ENCODE measurements at regions not wholly inside any gene's neighbourhood (a gene's known extent, or its start where the extent isn't known, plus 50 kb on each side); places are given as distances from the start of the nearest gene placed in this dataset.

GRCh38 chr2:57720728-57721627, 325.6 kb upstream of the VRK2 start:
- TF ChIP-seq CTCF (IDR thresholded peaks at IDR 0.05) (peak in 3 of 4 experiments; percentile 34 to 62 (median 35)), POLR2AphosphoS5 (IDR thresholded peaks at IDR 0.05) (no peak)
